Caco-2 (cell line): ENCODE measurements at regions not wholly inside any gene's neighbourhood (a gene's known extent, or its start where the extent isn't known, plus 50 kb on each side); places are given as distances from the start of the nearest gene placed in this dataset.

Source experiments
- BruUV-seq: library from RNA; stranded (reverse); fragments of 400-500 nt; replicated peaks from 2 replicates; lab custom pipeline; 2021; lab: Mats Ljungman, UMichigan
- CTCF ChIA-PET: fragments of 300-600 bp; sonication (Branson Sonifier 250); formaldehyde crosslinking; loops from one replicate; lab custom pipeline; 2022; ENCODE audit warnings: antibody characterized with exemption; lab: Charles Lee
- POLR2A ChIA-PET: fragments of 300-600 bp; sonication (Branson Sonifier 250); formaldehyde crosslinking; loops from one replicate; lab custom pipeline; 2022; ENCODE audit warnings: antibody characterized with exemption; lab: Charles Lee
- DNase-seq, 2 experiments: peaks; one replicate each; pipeline versions ENCODE4 v3.0.0 to v3.0.0-alpha.2; 2020 to 2022
- H3K27me3 ChIP-seq: replicated peaks from 2 replicates; pipeline ENCODE4 v1.6.0; 2011; ENCODE audit warnings: low read length; ENCODE audit not compliant: control insufficient read depth, insufficient read depth
- H3K36me3 ChIP-seq: 2 replicates; pipeline ENCODE4 v1.5.1; 2011; ENCODE audit warnings: low read length; ENCODE audit not compliant: control insufficient read depth, insufficient read depth
- H3K4me1 ChIP-seq: fragments of 250-450 bp; sonication (Bioruptor Pico); 2 replicates; pipeline ENCODE4 v1.5.1; 2020; ENCODE audit warnings: mild to moderate bottlenecking
- H3K4me3 ChIP-seq: 2 replicates; pipeline ENCODE4 v1.5.1; 2011; ENCODE audit warnings: low read depth, mild to moderate bottlenecking, control low read depth, low read length
- H3K9me3 ChIP-seq: fragments of 250-450 bp; sonication (Bioruptor Pico); 2 replicates; pipeline ENCODE4 v1.5.1; 2020; ENCODE audit warnings: mild to moderate bottlenecking, moderate library complexity
- H3K27ac Mint-ChIP-seq: one replicate; pipeline ENCODE4 v1.8.0; 2022; ENCODE audit warnings: mixed read lengths; ENCODE audit not compliant: unreplicated experiment
- H3K27me3 Mint-ChIP-seq: one replicate; pipeline ENCODE4 v1.8.0; 2022; ENCODE audit warnings: mixed read lengths; ENCODE audit not compliant: insufficient read depth, unreplicated experiment
- H3K36me3 Mint-ChIP-seq: one replicate; pipeline ENCODE4 v1.8.0; 2022; ENCODE audit warnings: mild to moderate bottlenecking, mixed read lengths; ENCODE audit not compliant: insufficient read depth, unreplicated experiment
- H3K4me1 Mint-ChIP-seq: one replicate; pipeline ENCODE4 v1.8.0; 2022; ENCODE audit warnings: low read depth, mixed read lengths; ENCODE audit not compliant: unreplicated experiment
- H3K4me3 Mint-ChIP-seq: one replicate; pipeline ENCODE4 v1.8.0; 2022; ENCODE audit warnings: mild to moderate bottlenecking, moderate library complexity, mixed read lengths; ENCODE audit not compliant: unreplicated experiment
- H3K9me3 Mint-ChIP-seq: one replicate; pipeline ENCODE4 v1.8.0; 2022; ENCODE audit warnings: mixed read lengths; ENCODE audit not compliant: unreplicated experiment
- CTCF ChIP-seq, 2 experiments: fragments of 200-600 bp in 1 of 2; IDR thresholded peaks; 1 replicate in 1 of 2; 2 replicates in 1 of 2; pipeline versions ENCODE4 v1.5.1 to v1.8.0; 2011 to 2022; ENCODE audit warnings: antibody characterized with exemption in 1 of 2, control low read depth in 1 of 2, inconsistent platforms in 1 of 2, low read depth in 1 of 2, low read length in 1 of 2, mild to moderate bottlenecking in 1 of 2, moderate library complexity in 1 of 2; ENCODE audit not compliant: insufficient read depth in 1 of 2, severe bottlenecking in 1 of 2, unreplicated experiment in 1 of 2
- intact Hi-C: fragments of 100-400 bp; cut with micrococcal nuclease; formaldehyde crosslinking; loops from one replicate; pipeline ENCODE4 v1.10.0; 2022; ENCODE audit not compliant: unreplicated experiment

GRCh38 chr16:24424364-24424763 lies 115.0 kb upstream of the RBBP6 start:
- intact Hi-C loops = no loop called here
- ChIA-PET POLR2A (no interaction called here), CTCF (interaction anchor here (0.6 kb wide), 1 partner anchor 89 kb away, joined by 5 read pairs; no protein-coding TSS in a partner anchor)
- H3K27me3 ChIP-seq = no peaks in the 10 kb centered on the region
- no peaks in the 10 kb centered on the region for H3K36me3 ChIP-seq
- no peaks in the 10 kb centered on the region for H3K9me3 ChIP-seq
- H3K36me3 Mint-ChIP-seq = no peaks in the 10 kb centered on the region
- DNase-seq = no peak
- H3K4me1 Mint-ChIP-seq = no peaks in the 10 kb centered on the region
- BruUV-seq = no TSS peak
- H3K4me1 ChIP-seq = no peaks in the 10 kb centered on the region
- no peak overlapping the region for H3K27ac Mint-ChIP-seq
- no peak overlapping the region for H3K4me3 ChIP-seq
- H3K4me3 Mint-ChIP-seq = no peak overlapping the region
- no peak for TF ChIP-seq CTCF (IDR thresholded peaks at IDR 0.05; ENCODE audit: insufficient read depth in 1 of 2, low read depth in 1 of 2, low read length in 1 of 2, severe bottlenecking in 1 of 2, unreplicated experiment in 1 of 2)
- no peaks in the 10 kb centered on the region for H3K9me3 Mint-ChIP-seq
- no peaks in the 10 kb centered on the region for H3K27me3 Mint-ChIP-seq

- H3K4me1 ChIP-seq = no peaks in the 10 kb centered on the region
- H3K4me3 ChIP-seq = no peak overlapping the region
- intact Hi-C loops = no loop called here
- no peaks in the 10 kb centered on the region for H3K36me3 Mint-ChIP-seq
- H3K36me3 ChIP-seq = no peaks in the 10 kb centered on the region
- DNase-seq = no peak
- CTCF ChIA-PET = no interaction called here
- H3K4me1 Mint-ChIP-seq = no peaks in the 10 kb centered on the region
- H3K27me3 Mint-ChIP-seq = peaks cover 4% of the 10 kb centered on the region
- H3K4me3 Mint-ChIP-seq = no peak overlapping the region
- no peaks in the 10 kb centered on the region for H3K9me3 Mint-ChIP-seq
- BruUV-seq = no TSS peak
- no peak for TF ChIP-seq CTCF (IDR thresholded peaks at IDR 0.05; ENCODE audit: insufficient read depth in 1 of 2, low read depth in 1 of 2, low read length in 1 of 2, severe bottlenecking in 1 of 2, unreplicated experiment in 1 of 2)
- no peaks in the 10 kb centered on the region for H3K9me3 ChIP-seq
- H3K27ac Mint-ChIP-seq = no peak overlapping the region
- POLR2A ChIA-PET = no interaction called here
- H3K27me3 ChIP-seq = no peaks in the 10 kb centered on the region
Measured at GRCh38 chr16:24427840-24428239, 111.5 kb upstream of the RBBP6 start.

- no peak overlapping the region for H3K27ac Mint-ChIP-seq
- Histone ChIP-seq H3K9me3 (no peaks in the 10 kb centered on the region), H3K4me3 (no peak overlapping the region), H3K4me1 (no peaks in the 10 kb centered on the region), H3K27me3 (no peaks in the 10 kb centered on the region), H3K36me3 (no peaks in the 10 kb centered on the region)
- no peaks in the 10 kb centered on the region for H3K9me3 Mint-ChIP-seq
- no TSS peak for BruUV-seq
- ChIA-PET CTCF (no interaction called here), POLR2A (no interaction called here)
- no peak for DNase-seq
- intact Hi-C loops = no loop called here
- no peaks in the 10 kb centered on the region for H3K36me3 Mint-ChIP-seq
- H3K4me1 Mint-ChIP-seq = no peaks in the 10 kb centered on the region
- peaks cover 4% of the 10 kb centered on the region for H3K27me3 Mint-ChIP-seq
- no peak overlapping the region for H3K4me3 Mint-ChIP-seq
- TF ChIP-seq CTCF (IDR thresholded peaks at IDR 0.05; ENCODE audit: insufficient read depth in 1 of 2, low read depth in 1 of 2, low read length in 1 of 2, severe bottlenecking in 1 of 2, unreplicated experiment in 1 of 2) = no peak
Measured at GRCh38 chr16:24428756-24429155, 110.6 kb upstream of the RBBP6 start.
